IMR-90 (cell line): ENCODE measurements at regions not wholly inside any gene's neighbourhood (a gene's known extent, or its start where the extent isn't known, plus 50 kb on each side); places are given as distances from the start of the nearest gene placed in this dataset.

ENCODE experiments used
- BHLHE40 ChIP-seq: fragments of 150-350 bp; IDR thresholded peaks from 2 replicates; pipeline ENCODE4 v1.6.1; 2016; ENCODE audit warnings: mild to moderate bottlenecking, low read depth, low read length
- CEBPB ChIP-seq: IDR thresholded peaks from 2 replicates; pipeline ENCODE4 v1.6.1; 2012; ENCODE audit warnings: low read depth, low read length, improper control_type of control experiment
- CHD1 ChIP-seq: IDR thresholded peaks from 2 replicates; pipeline ENCODE4 v1.6.1; 2012; ENCODE audit warnings: low read depth, low read length, improper control_type of control experiment
- CTCF ChIP-seq: conservative IDR thresholded peaks from 2 replicates; pipeline ENCODE4 v1.5.1; 2012; ENCODE audit warnings: mild to moderate bottlenecking, low read depth, low read length, improper control_type of control experiment
- ELK1 ChIP-seq: fragments of 150-350 bp; IDR thresholded peaks from 2 replicates; pipeline ENCODE4 v1.6.1; 2016; ENCODE audit warnings: low read depth, mild to moderate bottlenecking, low read length, moderate library complexity, borderline replicate concordance
- FOS ChIP-seq: fragments of 150-350 bp; IDR thresholded peaks from 2 replicates; pipeline ENCODE4 v1.6.1; 2016; ENCODE audit warnings: low read depth, low read length
- MXI1 ChIP-seq: IDR thresholded peaks from 2 replicates; pipeline ENCODE4 v1.6.1; 2012; ENCODE audit warnings: low read depth, mild to moderate bottlenecking, low read length, moderate library complexity, borderline replicate concordance
- NFE2L2 ChIP-seq: fragments of 150-350 bp; IDR thresholded peaks from 2 replicates; pipeline ENCODE4 v1.6.1; 2016; ENCODE audit warnings: low read depth, mild to moderate bottlenecking, low read length
- POLR2A ChIP-seq: IDR thresholded peaks from 2 replicates; pipeline ENCODE4 v1.6.1; 2012; ENCODE audit warnings: mild to moderate bottlenecking, low read depth, low read length
- RAD21 ChIP-seq: IDR thresholded peaks from 2 replicates; pipeline ENCODE4 v1.6.1; 2012; ENCODE audit warnings: low read length, improper control_type of control experiment
- RCOR1 ChIP-seq: IDR thresholded peaks from 2 replicates; pipeline ENCODE4 v1.6.1; 2012; ENCODE audit warnings: mild to moderate bottlenecking, low read length, improper control_type of control experiment; ENCODE audit not compliant: insufficient replicate concordance
- RFX5 ChIP-seq: IDR thresholded peaks from 2 replicates; pipeline ENCODE4 v1.8.0; 2012; ENCODE audit warnings: low read depth, mild to moderate bottlenecking, low read length, moderate library complexity
- SMC3 ChIP-seq: fragments of 150-350 bp; IDR thresholded peaks from 2 replicates; pipeline ENCODE4 v1.6.1; 2016; ENCODE audit warnings: low read depth, mild to moderate bottlenecking, antibody characterized with exemption, low read length, moderate library complexity
- USF2 ChIP-seq: fragments of 150-350 bp; IDR thresholded peaks from 2 replicates; pipeline ENCODE4 v1.6.1; 2017; ENCODE audit warnings: mild to moderate bottlenecking, antibody characterized with exemption, low read length, low read depth

GRCh38 chr5:143695244-143695864 lies 116.6 kb upstream of the HMHB1 start:
- TF ChIP-seq CTCF (no peak), POLR2A (no peak), CEBPB (no peak), NFE2L2 (no peak), ELK1 (no peak), MXI1 (no peak), RAD21 (no peak), FOS (no peak), SMC3 (no peak), CHD1 (no peak), RCOR1 (no peak), BHLHE40 (no peak), RFX5 (no peak), USF2 (no peak)
